OCI-LY7 (cell line): ENCODE measurements at regions not wholly inside any gene's neighbourhood (a gene's known extent, or its start where the extent isn't known, plus 50 kb on each side); places are given as distances from the start of the nearest gene placed in this dataset.

ENCODE experiments used
- BruUV-seq: library from RNA; stranded (reverse); fragments of 400-500 nt; replicated peaks from 2 replicates; lab custom pipeline; 2021; lab: Mats Ljungman, UMichigan
- CTCF ChIA-PET: fragments of 300-600 bp; sonication (Branson Sonifier 250); formaldehyde crosslinking; loops from one replicate; lab custom pipeline; 2022; ENCODE audit warnings: antibody characterized with exemption; ENCODE audit not compliant: unreplicated experiment; lab: Charles Lee
- POLR2A ChIA-PET: fragments of 300-600 bp; sonication (Branson Sonifier 250); formaldehyde crosslinking; loops from one replicate; lab custom pipeline; 2022; ENCODE audit warnings: antibody characterized with exemption; lab: Charles Lee
- DNase-seq: peaks from one replicate; pipeline ENCODE4 v3.0.0-alpha.2; 2015; ENCODE audit warnings: low spot score
- H2AFZ ChIP-seq: fragments of 200-600 bp; sonication (generic), shearing (Covaris generic); 2 replicates; pipeline ENCODE4 v1.6.1; 2014; ENCODE audit warnings: mild to moderate bottlenecking, antibody characterized with exemption, low read length, moderate library complexity
- H3K27ac ChIP-seq: fragments of 200-600 bp; sonication (generic); 2 replicates; pipeline ENCODE4 v1.5.1; 2014; ENCODE audit warnings: mixed run types, low read depth, mild to moderate bottlenecking, moderate library complexity, low read length, inconsistent platforms; ENCODE audit not compliant: poor library complexity, severe bottlenecking
- H3K36me3 ChIP-seq: fragments of 200-600 bp; sonication (generic); 2 replicates; pipeline ENCODE4 v1.6.1; 2014; ENCODE audit warnings: mild to moderate bottlenecking, antibody characterized with exemption, low read length, moderate library complexity, mixed read lengths; ENCODE audit not compliant: insufficient read depth
- H3K4me1 ChIP-seq: fragments of 200-600 bp; sonication (generic); 2 replicates; pipeline ENCODE4 v1.5.1; 2014; ENCODE audit warnings: mild to moderate bottlenecking, low read length; ENCODE audit not compliant: insufficient read depth, poor library complexity, severe bottlenecking
- H3K4me2 ChIP-seq: fragments of 200-600 bp; sonication (generic); 2 replicates; pipeline ENCODE4 v1.6.1; 2014; ENCODE audit warnings: mild to moderate bottlenecking, low read length
- H3K4me3 ChIP-seq: fragments of 200-600 bp; sonication (generic); 2 replicates; pipeline ENCODE4 v1.5.1; 2014; ENCODE audit warnings: mild to moderate bottlenecking, low read depth, low read length; ENCODE audit not compliant: poor library complexity, severe bottlenecking
- H3K79me2 ChIP-seq: fragments of 200-600 bp; sonication (generic); 2 replicates; pipeline ENCODE4 v1.6.1; 2016; ENCODE audit warnings: low read depth, mild to moderate bottlenecking, low read length, moderate library complexity, mixed read lengths; ENCODE audit not compliant: insufficient read depth
- H3K9me2 ChIP-seq: fragments of 200-600 bp; sonication (generic); 2 replicates; pipeline ENCODE4 v1.6.1; 2016; ENCODE audit warnings: mild to moderate bottlenecking, low read length, mixed read lengths; ENCODE audit not compliant: insufficient read depth
- H3K9me3 ChIP-seq: fragments of 200-600 bp; sonication (generic); 2 replicates; pipeline ENCODE4 v1.6.1; 2014; ENCODE audit warnings: mild to moderate bottlenecking, mixed run types, low read length, mixed read lengths
- H4K20me1 ChIP-seq: fragments of 200-600 bp; sonication (generic); 2 replicates; pipeline ENCODE4 v1.6.1; 2014; ENCODE audit warnings: mild to moderate bottlenecking, antibody characterized with exemption, low read length, moderate library complexity, mixed read lengths; ENCODE audit not compliant: insufficient read depth
- CTCF ChIP-seq: fragments of 200-600 bp; sonication (generic); conservative IDR thresholded peaks from 2 replicates; pipeline ENCODE4 v1.5.1; 2014; ENCODE audit warnings: mild to moderate bottlenecking, antibody characterized with exemption, low read length, moderate library complexity, mixed read lengths
- EZH2phosphoT487 ChIP-seq: fragments of 200-600 bp; sonication (generic); IDR thresholded peaks from 2 replicates; pipeline ENCODE4 v1.6.1; 2018; ENCODE audit warnings: low read depth, borderline replicate concordance, mild to moderate bottlenecking, mixed run types, antibody characterized with exemption, low read length, moderate library complexity, mixed read lengths
- intact Hi-C: fragments of 100-400 bp; cut with micrococcal nuclease; formaldehyde crosslinking; loops from one replicate; pipeline ENCODE4 v1.10.0; 2022; ENCODE audit not compliant: unreplicated experiment

GRCh38 chr12:31819427-31819826, 90.6 kb upstream of the AMN1 start:
- no TSS peak for BruUV-seq
- Histone ChIP-seq H3K27ac (no peak overlapping the region), H3K4me3 (no peak overlapping the region), H3K79me2 (no peaks in the 10 kb centered on the region), H4K20me1 (no peaks in the 10 kb centered on the region), H3K36me3 (no peaks in the 10 kb centered on the region), H2AFZ (no peak overlapping the region), H3K9me3 (no peaks in the 10 kb centered on the region), H3K4me2 (no peak overlapping the region), H3K9me2 (no peaks in the 10 kb centered on the region), H3K4me1 (no peaks in the 10 kb centered on the region)
- DNase-seq: no peak
- POLR2A ChIA-PET: interaction anchor here (0.6 to 0.7 kb wide), 3 partner anchors 16 to 28 kb away, joined by 3 to 4 read pairs (median 4); no protein-coding TSS in a partner anchor
- intact Hi-C loops: no loop called here
- TF ChIP-seq EZH2phosphoT487 (no peak), CTCF (no peak)
- CTCF ChIA-PET: no interaction called here

GRCh38 chr12:31818623-31819268, 89.9 kb upstream of the AMN1 start:
- H3K9me2 ChIP-seq: no peaks in the 10 kb centered on the region
- H3K4me1 ChIP-seq: no peaks in the 10 kb centered on the region
- CTCF ChIA-PET: no interaction called here
- no peak overlapping the region for H3K27ac ChIP-seq
- no peak for DNase-seq
- H4K20me1 ChIP-seq: no peaks in the 10 kb centered on the region
- no TSS peak for BruUV-seq
- H3K4me3 ChIP-seq: no peak overlapping the region
- TF ChIP-seq CTCF (no peak), EZH2phosphoT487 (no peak)
- no peaks in the 10 kb centered on the region for H3K36me3 ChIP-seq
- no peak overlapping the region for H3K4me2 ChIP-seq
- H2AFZ ChIP-seq: no peak overlapping the region
- no peaks in the 10 kb centered on the region for H3K9me3 ChIP-seq
- POLR2A ChIA-PET: interaction anchor here (0.6 to 0.7 kb wide), 5 partner anchors 17 to 248 kb away, joined by 3 to 4 read pairs (median 3); no protein-coding TSS in a partner anchor
- intact Hi-C loops: no loop called here
- H3K79me2 ChIP-seq: no peaks in the 10 kb centered on the region

- intact Hi-C loops: no loop called here
Measured at GRCh38 chr12:31817120-31817519, 88.3 kb upstream of the AMN1 start.

More at GRCh38 chr12:31817120-31817519, 88.3 kb upstream of the AMN1 start:
- no peak for DNase-seq
- Histone ChIP-seq H3K79me2 (no peaks in the 10 kb centered on the region), H4K20me1 (no peaks in the 10 kb centered on the region), H3K4me1 (no peaks in the 10 kb centered on the region), H3K9me3 (no peaks in the 10 kb centered on the region), H2AFZ (no peak overlapping the region), H3K4me3 (no peak overlapping the region), H3K27ac (no peak overlapping the region), H3K4me2 (no peak overlapping the region), H3K36me3 (no peaks in the 10 kb centered on the region), H3K9me2 (no peaks in the 10 kb centered on the region)
- TF ChIP-seq EZH2phosphoT487 (no peak), CTCF (no peak)
- ChIA-PET POLR2A (interaction anchor here (0.7 to 1.4 kb wide), 4 partner anchors 9 to 303 kb away, joined by 3 to 5 read pairs (median 4); no protein-coding TSS in a partner anchor), CTCF (no interaction called here)
- BruUV-seq: no TSS peak
